Lower leg skin (tissue), 3 donors: ENCODE measurements at regions not wholly inside any gene's neighbourhood (a gene's known extent, or its start where the extent isn't known, plus 50 kb on each side); places are given as distances from the start of the nearest gene placed in this dataset.

Experiments
- CTCF ChIP-seq, 3 donors: fragments of 450-650 bp; IDR thresholded peaks; one replicate each; pipeline ENCODE4 v1.5.1; 2016; ENCODE audit warnings: antibody characterized with exemption in 3 of 3, mild to moderate bottlenecking in 3 of 3, moderate library complexity in 2 of 3
- POLR2A ChIP-seq, 2 donors: fragments of 450-650 bp; IDR thresholded peaks; one replicate each; pipeline ENCODE4 v1.6.1; 2016 to 2017; ENCODE audit warnings: antibody characterized with exemption in 2 of 2, mild to moderate bottlenecking in 1 of 2, moderate library complexity in 1 of 2

GRCh38 chr1:120954736-120955135 is 65.2 kb downstream of the PPIAL4A start:
- TF ChIP-seq CTCF (IDR thresholded peaks at IDR 0.05) (no peak), POLR2A (IDR thresholded peaks at IDR 0.05) (no peak)
